ENCODE measurements at regions not wholly inside any gene's neighbourhood (a gene's known extent, or its start where the extent isn't known, plus 50 kb on each side); places are given as distances from the start of the nearest gene placed in this dataset.

DNA sequence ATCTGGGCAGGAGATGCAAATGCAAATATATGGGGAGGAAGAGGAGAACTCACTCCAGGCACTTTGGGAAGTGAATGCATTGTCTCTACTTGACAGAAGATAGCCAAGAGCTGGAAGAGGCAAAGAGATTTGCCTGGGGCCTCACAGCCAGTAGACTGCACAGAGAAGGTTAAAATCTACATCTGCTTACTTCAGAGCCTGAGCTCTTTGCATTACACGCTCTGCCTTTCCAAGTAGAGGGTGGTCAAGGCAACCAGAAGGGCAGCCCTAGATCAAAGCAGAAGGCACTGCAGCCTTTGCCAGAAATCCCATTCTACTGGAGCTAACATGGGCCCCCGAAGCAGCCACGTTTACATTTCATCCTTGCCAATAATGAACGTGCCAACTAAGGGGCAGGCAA lies 407.2 kb upstream of the CCL2 start:
- ATAC-seq, result no peak
- TF ChIP-seq BACH2 (CRISPR knock-in tag; IDR thresholded peaks at IDR 0.05; ENCODE audit: borderline replicate concordance) (no peak), TCF4 (CRISPR knock-in tag; IDR thresholded peaks at IDR 0.05; ENCODE audit: borderline replicate concordance) (no peak), ZNF8 (CRISPR knock-in tag; IDR thresholded peaks at IDR 0.05) (no peak), RARB (CRISPR knock-in tag; IDR thresholded peaks at IDR 0.05) (no peak), CSDC2 (CRISPR knock-in tag; IDR thresholded peaks at IDR 0.05) (no peak), OSR1 (CRISPR knock-in tag; IDR thresholded peaks at IDR 0.05) (no peak), ZNF70 (CRISPR knock-in tag; IDR thresholded peaks at IDR 0.05) (no peak), ZC3H10 (CRISPR knock-in tag; IDR thresholded peaks at IDR 0.05) (no peak), GLIS3 (CRISPR knock-in tag; IDR thresholded peaks at IDR 0.05) (no peak), ZFP3 (CRISPR knock-in tag; IDR thresholded peaks at IDR 0.05) (no peak), SNAI2 (CRISPR knock-in tag; IDR thresholded peaks at IDR 0.05) (no peak), ZFP30 (CRISPR knock-in tag; IDR thresholded peaks at IDR 0.05) (no peak), TOX (CRISPR knock-in tag; IDR thresholded peaks at IDR 0.05; ENCODE audit: borderline replicate concordance) (no peak), ARNTL (CRISPR knock-in tag; IDR thresholded peaks at IDR 0.05; ENCODE audit: borderline replicate concordance, low read depth) (no peak), PPARA (CRISPR knock-in tag; IDR thresholded peaks at IDR 0.05; ENCODE audit: borderline replicate concordance) (no peak)
- TF ChIP-seq, protein P1, sequence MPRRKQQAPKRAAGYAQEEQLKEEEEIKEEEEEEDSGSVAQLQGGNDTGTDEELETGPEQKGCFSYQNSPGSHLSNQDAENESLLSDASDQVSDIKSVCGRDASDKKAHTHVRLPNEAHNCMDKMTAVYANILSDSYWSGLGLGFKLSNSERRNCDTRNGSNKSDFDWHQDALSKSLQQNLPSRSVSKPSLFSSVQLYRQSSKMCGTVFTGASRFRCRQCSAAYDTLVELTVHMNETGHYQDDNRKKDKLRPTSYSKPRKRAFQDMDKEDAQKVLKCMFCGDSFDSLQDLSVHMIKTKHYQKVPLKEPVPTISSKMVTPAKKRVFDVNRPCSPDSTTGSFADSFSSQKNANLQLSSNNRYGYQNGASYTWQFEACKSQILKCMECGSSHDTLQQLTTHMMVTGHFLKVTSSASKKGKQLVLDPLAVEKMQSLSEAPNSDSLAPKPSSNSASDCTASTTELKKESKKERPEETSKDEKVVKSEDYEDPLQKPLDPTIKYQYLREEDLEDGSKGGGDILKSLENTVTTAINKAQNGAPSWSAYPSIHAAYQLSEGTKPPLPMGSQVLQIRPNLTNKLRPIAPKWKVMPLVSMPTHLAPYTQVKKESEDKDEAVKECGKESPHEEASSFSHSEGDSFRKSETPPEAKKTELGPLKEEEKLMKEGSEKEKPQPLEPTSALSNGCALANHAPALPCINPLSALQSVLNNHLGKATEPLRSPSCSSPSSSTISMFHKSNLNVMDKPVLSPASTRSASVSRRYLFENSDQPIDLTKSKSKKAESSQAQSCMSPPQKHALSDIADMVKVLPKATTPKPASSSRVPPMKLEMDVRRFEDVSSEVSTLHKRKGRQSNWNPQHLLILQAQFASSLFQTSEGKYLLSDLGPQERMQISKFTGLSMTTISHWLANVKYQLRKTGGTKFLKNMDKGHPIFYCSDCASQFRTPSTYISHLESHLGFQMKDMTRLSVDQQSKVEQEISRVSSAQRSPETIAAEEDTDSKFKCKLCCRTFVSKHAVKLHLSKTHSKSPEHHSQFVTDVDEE (CRISPR knock-in tag; IDR thresholded peaks at IDR 0.05), result no peak
- TF ChIP-seq, protein P2, sequence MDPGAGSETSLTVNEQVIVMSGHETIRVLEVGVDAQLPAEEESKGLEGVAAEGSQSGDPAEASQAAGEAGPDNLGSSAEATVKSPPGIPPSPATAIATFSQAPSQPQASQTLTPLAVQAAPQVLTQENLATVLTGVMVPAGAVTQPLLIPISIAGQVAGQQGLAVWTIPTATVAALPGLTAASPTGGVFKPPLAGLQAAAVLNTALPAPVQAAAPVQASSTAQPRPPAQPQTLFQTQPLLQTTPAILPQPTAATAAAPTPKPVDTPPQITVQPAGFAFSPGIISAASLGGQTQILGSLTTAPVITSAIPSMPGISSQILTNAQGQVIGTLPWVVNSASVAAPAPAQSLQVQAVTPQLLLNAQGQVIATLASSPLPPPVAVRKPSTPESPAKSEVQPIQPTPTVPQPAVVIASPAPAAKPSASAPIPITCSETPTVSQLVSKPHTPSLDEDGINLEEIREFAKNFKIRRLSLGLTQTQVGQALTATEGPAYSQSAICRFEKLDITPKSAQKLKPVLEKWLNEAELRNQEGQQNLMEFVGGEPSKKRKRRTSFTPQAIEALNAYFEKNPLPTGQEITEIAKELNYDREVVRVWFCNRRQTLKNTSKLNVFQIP (CRISPR knock-in tag; IDR thresholded peaks at IDR 0.05; ENCODE audit: borderline replicate concordance, low read depth), result no peak
- TF ChIP-seq, protein P3, sequence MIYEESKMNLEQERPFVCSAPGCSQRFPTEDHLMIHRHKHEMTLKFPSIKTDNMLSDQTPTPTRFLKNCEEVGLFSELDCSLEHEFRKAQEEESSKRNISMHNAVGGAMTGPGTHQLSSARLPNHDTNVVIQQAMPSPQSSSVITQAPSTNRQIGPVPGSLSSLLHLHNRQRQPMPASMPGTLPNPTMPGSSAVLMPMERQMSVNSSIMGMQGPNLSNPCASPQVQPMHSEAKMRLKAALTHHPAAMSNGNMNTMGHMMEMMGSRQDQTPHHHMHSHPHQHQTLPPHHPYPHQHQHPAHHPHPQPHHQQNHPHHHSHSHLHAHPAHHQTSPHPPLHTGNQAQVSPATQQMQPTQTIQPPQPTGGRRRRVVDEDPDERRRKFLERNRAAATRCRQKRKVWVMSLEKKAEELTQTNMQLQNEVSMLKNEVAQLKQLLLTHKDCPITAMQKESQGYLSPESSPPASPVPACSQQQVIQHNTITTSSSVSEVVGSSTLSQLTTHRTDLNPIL (CRISPR knock-in tag; IDR thresholded peaks at IDR 0.05; ENCODE audit: low read depth), result no peak
- TF ChIP-seq, protein P4, sequence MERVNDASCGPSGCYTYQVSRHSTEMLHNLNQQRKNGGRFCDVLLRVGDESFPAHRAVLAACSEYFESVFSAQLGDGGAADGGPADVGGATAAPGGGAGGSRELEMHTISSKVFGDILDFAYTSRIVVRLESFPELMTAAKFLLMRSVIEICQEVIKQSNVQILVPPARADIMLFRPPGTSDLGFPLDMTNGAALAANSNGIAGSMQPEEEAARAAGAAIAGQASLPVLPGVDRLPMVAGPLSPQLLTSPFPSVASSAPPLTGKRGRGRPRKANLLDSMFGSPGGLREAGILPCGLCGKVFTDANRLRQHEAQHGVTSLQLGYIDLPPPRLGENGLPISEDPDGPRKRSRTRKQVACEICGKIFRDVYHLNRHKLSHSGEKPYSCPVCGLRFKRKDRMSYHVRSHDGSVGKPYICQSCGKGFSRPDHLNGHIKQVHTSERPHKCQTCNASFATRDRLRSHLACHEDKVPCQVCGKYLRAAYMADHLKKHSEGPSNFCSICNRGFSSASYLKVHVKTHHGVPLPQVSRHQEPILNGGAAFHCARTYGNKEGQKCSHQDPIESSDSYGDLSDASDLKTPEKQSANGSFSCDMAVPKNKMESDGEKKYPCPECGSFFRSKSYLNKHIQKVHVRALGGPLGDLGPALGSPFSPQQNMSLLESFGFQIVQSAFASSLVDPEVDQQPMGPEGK (CRISPR knock-in tag; IDR thresholded peaks at IDR 0.05; ENCODE audit: borderline replicate concordance), result no peak

DNA sequence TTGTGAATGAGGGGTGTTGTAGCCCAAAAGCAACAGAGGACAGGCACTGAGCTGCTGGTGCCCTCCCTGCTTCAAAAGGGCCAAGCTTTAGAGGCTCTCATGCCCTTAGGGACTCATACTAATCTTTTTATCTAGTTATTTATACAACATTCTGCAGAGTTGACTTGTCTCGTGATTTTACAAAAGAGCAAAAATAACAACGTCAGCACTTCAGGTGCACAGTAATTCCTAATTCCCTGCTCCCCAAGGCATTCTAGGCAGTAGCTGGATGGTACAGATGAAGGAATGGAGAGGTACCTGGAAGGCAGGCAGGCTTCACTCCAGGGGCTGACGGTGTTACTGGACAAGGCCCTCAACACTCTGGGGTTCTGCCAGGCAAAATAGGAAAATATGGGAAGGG lies 406.7 kb upstream of the CCL2 start:
- TF ChIP-seq PPARA (CRISPR knock-in tag; IDR thresholded peaks at IDR 0.05; ENCODE audit: borderline replicate concordance) (no peak), ZC3H10 (CRISPR knock-in tag; IDR thresholded peaks at IDR 0.05) (no peak), ZFP30 (CRISPR knock-in tag; IDR thresholded peaks at IDR 0.05) (no peak), TOX (CRISPR knock-in tag; IDR thresholded peaks at IDR 0.05; ENCODE audit: borderline replicate concordance) (no peak), OSR1 (CRISPR knock-in tag; IDR thresholded peaks at IDR 0.05) (no peak), SNAI2 (CRISPR knock-in tag; IDR thresholded peaks at IDR 0.05) (no peak), ZNF565 (CRISPR knock-in tag; conservative IDR thresholded peaks at IDR 0.05; ENCODE audit: low read depth) (no peak)
- TF ChIP-seq, protein P4 (CRISPR knock-in tag; IDR thresholded peaks at IDR 0.05; ENCODE audit: borderline replicate concordance), result no peak
- no peak for ATAC-seq

DNA sequence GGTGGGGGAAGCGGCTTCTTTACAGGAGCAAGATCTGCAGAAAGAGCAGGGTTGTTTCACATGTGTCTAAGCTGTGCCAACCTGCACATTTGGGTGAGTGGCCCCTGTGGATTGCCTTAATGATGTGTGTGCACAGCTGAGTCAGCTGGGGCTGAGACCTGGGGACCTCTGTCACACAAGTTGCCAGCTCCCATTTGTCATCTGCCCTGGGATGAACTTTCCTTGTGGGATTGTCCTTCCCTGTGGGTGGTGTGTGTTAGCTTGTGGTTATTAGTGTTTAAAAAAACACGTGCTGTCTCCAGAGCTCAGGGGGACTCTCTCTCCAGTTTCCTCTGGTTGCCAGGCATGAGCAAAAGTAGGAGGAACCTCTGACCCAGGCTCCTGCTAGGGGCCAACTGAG lies 400.5 kb upstream of the CCL2 start:
- no peak for TF ChIP-seq ZNF8 (CRISPR knock-in tag; IDR thresholded peaks at IDR 0.05)
- no peak for TF ChIP-seq BACH2 (CRISPR knock-in tag; IDR thresholded peaks at IDR 0.05; ENCODE audit: borderline replicate concordance)

More for the DNA sequence above, 400.5 kb upstream of the CCL2 start:
- ATAC-seq, result no peak
